Right lobe of liver (tissue), 6 donors: ENCODE measurements at regions not wholly inside any gene's neighbourhood (a gene's known extent, or its start where the extent isn't known, plus 50 kb on each side); places are given as distances from the start of the nearest gene placed in this dataset.
A peak's percentile ranks its signal among the peaks of the same experiment; 100 is the strongest.

Experiments used
- ATAC-seq, 4 donors: fragments of 200-7000 bp; cut with Tn5 transposase; one replicate each; pipeline ENCODE4 v1.9.1; 2020; ENCODE audit warnings: mild to moderate bottlenecking in 4 of 4, moderate library complexity in 4 of 4
- DNase-seq, 3 donors: peaks; one replicate each; pipeline ENCODE4 v3.0.0-alpha.2; 2020
- H3K27ac ChIP-seq, 3 donors: fragments of 200-600 bp; one replicate each; pipeline ENCODE4 v1.8.0; 2022
- H3K27me3 ChIP-seq, 2 donors: fragments of 200-600 bp; one replicate each; pipeline ENCODE4 v1.8.0; 2022
- H3K36me3 ChIP-seq, 4 donors: fragments of 200-600 bp; sonication (generic) in 1 of 4; one replicate each; pipeline versions ENCODE4 v1.5.1 to v1.8.0; 2017 to 2022; ENCODE audit warnings: control low read depth in 1 of 4
- H3K4me1 ChIP-seq, 4 donors: fragments of 200-600 bp; sonication (generic) in 1 of 4; one replicate each; pipeline versions ENCODE4 v1.5.1 to v1.8.0; 2017 to 2022; ENCODE audit warnings: control low read depth in 1 of 4
- H3K4me3 ChIP-seq, 3 donors: fragments of 200-600 bp; one replicate each; pipeline ENCODE4 v1.8.0; 2022
- H3K9me3 ChIP-seq, 4 donors: fragments of 200-600 bp; sonication (generic) in 1 of 4; one replicate each; pipeline versions ENCODE4 v1.5.1 to v1.8.0; 2017 to 2022; ENCODE audit warnings: control low read depth in 1 of 4
- CTCF ChIP-seq, 4 donors: fragments of 200-600 bp in 3 of 4; fragments of 450-650 bp in 1 of 4; IDR thresholded peaks; one replicate each; pipeline versions ENCODE4 v1.5.1 to v1.8.0; 2016 to 2022; ENCODE audit warnings: antibody characterized with exemption in 4 of 4, mild to moderate bottlenecking in 2 of 4
- POLR2A ChIP-seq: fragments of 450-650 bp; IDR thresholded peaks from one replicate; pipeline ENCODE4 v1.6.1; 2017; ENCODE audit warnings: antibody characterized with exemption, mild to moderate bottlenecking
- WGBS: methylation state at CpG from one replicate; pipeline ENCODE4 v1.1.6; 2018; ENCODE audit warnings: low coverage, low lambda C conversion rate; ENCODE audit not compliant: insufficient coverage; ENCODE audit errors: missing lambda C conversion rate; 5-methylcytosine and 5-hydroxymethylcytosine counted together
- intact Hi-C, 2 donors: fragments of 100-400 bp; cut with DNase I; formaldehyde crosslinking; loops; one replicate each; pipeline versions ENCODE4 v1.11.2 to v1.14.1; 2022
- donor health status: DM: no; HTN: yes; CAD: no.
- donor health status: DM: no; HTN: no; CAD: no.
- donor health status: DM: no; HTN: no; CAD: no.
- donor health status: DM: no; HTN: yes; CAD: no.
- donor health status: DM: no; HTN: yes; CAD: no.

DNA sequence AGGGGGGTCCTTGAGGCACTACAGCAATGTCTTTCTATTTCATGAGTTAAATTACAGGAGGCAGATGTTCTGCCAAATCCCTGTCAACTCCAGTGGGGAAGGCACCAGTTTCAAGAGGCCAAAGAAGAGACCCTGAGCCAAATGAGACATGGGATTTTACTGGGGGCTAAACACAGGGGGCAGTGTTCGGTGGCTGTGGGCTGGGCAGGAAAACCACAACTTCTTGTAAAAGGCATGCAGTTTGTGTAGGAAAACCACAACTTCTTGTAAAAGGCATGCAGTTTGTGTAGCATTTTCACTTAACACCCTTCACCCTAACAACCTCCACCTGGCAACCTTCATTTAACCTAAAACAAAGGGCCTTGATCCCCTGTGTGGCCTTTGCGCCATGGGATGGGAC is 61.0 kb downstream of the POLR2M start:
- intact Hi-C loops = loop anchor here in 1 of 2 donors (10.0 kb wide), 1 partner anchor 87 kb away; no protein-coding TSS in a partner anchor
- Histone ChIP-seq H3K27me3 (no peaks in the 10 kb centered on the region), H3K4me3 (no peak overlapping the region), H3K9me3 (no peaks in the 10 kb centered on the region), H3K4me1 (no peaks in the 10 kb centered on the region), H3K36me3 (no peaks in the 10 kb centered on the region), H3K27ac (no peak overlapping the region)
- DNase-seq (no peak), ATAC-seq (no peak)
- TF ChIP-seq CTCF (IDR thresholded peaks at IDR 0.05) = no peak
- no peak for TF ChIP-seq POLR2A
- 63% methylated on average over 1 of the region's 2 CpGs for WGBS

DNA sequence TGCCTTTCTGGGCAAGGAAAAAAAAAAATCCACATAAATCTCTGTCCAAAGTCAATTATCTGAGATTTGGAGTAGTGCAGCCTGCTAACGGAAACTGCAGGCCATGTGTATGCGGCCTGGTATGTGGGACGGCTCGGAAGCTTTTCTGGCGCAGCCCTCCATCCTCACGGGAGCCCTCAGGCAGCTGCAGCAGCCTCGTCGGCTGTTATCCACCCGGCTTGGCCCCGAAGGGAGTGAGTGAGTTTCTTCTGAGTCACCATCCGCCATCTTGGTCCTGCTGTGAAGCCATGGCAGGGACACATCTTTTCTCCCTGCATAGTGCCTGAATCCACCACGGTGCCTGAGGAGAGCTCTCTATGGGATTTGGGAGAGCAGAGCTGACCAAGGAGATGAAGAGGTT is 62.8 kb downstream of the POLR2M start:
- peak in 2 of 4 donors; percentile 46 to 49 for ATAC-seq

DNA sequence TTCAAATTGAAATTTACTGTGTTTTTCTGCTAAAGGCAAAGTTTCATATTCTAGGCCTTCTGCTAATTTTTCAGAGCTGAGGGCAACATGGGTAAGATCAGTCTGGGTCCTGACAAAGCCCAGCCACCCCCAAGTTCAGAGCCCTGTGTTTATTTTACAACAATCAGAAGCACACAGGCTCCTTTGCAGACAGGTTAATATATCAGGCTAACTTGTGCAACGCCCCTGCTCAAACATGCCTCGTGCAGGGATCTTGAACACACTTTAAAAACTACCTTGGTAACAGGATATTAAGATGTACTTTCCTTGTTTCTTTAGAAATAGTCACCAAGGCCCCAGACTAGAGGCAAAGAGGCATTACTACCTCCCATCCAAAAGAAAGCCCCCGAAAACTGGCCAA is 64.0 kb downstream of the POLR2M start:
- 20% methylated on average over 2 of the region's 3 CpGs for WGBS
- intact Hi-C loops = no loop called here
- Histone ChIP-seq H3K4me1 (no peaks in the 10 kb centered on the region), H3K27ac (no peak overlapping the region), H3K4me3 (no peak overlapping the region), H3K36me3 (no peaks in the 10 kb centered on the region), H3K9me3 (no peaks in the 10 kb centered on the region), H3K27me3 (no peaks in the 10 kb centered on the region)
- no peak for DNase-seq
- TF ChIP-seq CTCF (IDR thresholded peaks at IDR 0.05) (no peak), POLR2A (no peak)
- no peak for ATAC-seq

More for the DNA sequence above, 62.8 kb downstream of the POLR2M start:
- no peak for TF ChIP-seq POLR2A
- no peak for TF ChIP-seq CTCF (IDR thresholded peaks at IDR 0.05)
- 80% methylated on average over 1 of the region's 12 CpGs for WGBS
- H3K27me3 ChIP-seq = no peaks in the 10 kb centered on the region
- no peaks in the 10 kb centered on the region for H3K9me3 ChIP-seq
- no peak for DNase-seq
- H3K27ac ChIP-seq = no peak overlapping the region
- intact Hi-C loops = loop anchor here in 1 of 2 donors (10.0 kb wide), 1 partner anchor 86 kb away; no protein-coding TSS in a partner anchor
- H3K4me1 ChIP-seq = no peaks in the 10 kb centered on the region
- H3K4me3 ChIP-seq = no peak overlapping the region
- H3K36me3 ChIP-seq = no peaks in the 10 kb centered on the region

DNA sequence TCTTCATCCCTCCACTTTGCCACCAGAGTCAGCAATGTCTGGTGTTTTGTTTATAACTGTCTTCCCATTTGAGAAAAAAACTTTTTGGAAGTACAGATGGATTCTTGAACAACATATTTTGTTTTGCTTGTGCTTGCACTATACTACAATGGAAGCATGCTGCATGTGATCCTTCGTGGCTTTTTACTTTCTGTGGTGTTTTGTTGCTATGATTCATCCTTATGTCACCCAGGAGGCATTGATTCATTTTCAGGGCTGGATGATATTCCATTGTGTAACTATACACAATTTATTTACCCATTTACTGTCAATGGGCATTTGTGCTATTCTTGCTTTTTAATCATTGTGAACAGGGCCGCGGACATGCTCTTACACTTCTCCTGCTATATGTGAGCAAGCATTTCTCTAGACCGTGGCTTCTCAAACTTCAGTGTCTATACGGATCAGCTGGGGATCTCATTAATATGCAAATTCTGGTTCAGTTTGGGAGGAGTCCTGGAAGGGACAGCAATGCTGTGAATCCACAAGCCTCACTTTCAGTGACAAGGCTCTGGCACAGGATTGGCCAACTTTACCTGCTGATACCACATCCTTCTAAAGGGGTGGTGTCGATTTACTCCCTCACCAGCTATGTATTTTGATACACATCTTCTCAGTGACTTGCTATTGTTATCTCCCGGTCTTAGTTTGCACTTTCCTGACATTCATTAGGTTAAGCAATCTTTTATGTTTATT is 65.9 kb downstream of the POLR2M start:
- intact Hi-C loops = no loop called here
- H3K27me3 ChIP-seq = no peaks in the 10 kb centered on the region
- no peaks in the 10 kb centered on the region for H3K4me1 ChIP-seq
- H3K27ac ChIP-seq = no peak overlapping the region
- TF ChIP-seq POLR2A (no peak), CTCF (IDR thresholded peaks at IDR 0.05) (no peak)
- no peaks in the 10 kb centered on the region for H3K9me3 ChIP-seq
- no peaks in the 10 kb centered on the region for H3K36me3 ChIP-seq
- ATAC-seq = no peak
- DNase-seq = no peak
- WGBS = 82% methylated on average over 7 of the region's 7 CpGs
- no peak overlapping the region for H3K4me3 ChIP-seq
